Stimulated activated naive B cell treated with anti-CD40 and anti-IgM and Interleukin-4, amounts not matched to agents 10 μg/mL and 1 μg/mL and 100 μg/mL, for 72 hours (primary cell): ENCODE measurements at regions not wholly inside any gene's neighbourhood (a gene's known extent, or its start where the extent isn't known, plus 50 kb on each side); places are given as distances from the start of the nearest gene placed in this dataset.
"Not testable (repeated sequence)": the region's sequence is repeated elsewhere in the genome, so short reads cannot be mapped to it uniquely, and the experiment has no call there.

Source experiments
- ATAC-seq, 2 donors: fragments of 150-1000 bp; cut with Tn5 transposase; replicated peaks; 2 replicates each; pipeline ENCODE4 v1.10.0; 2021; ENCODE audit warnings: moderate library complexity in 1 of 2
- DNase-seq: peaks from one replicate; pipeline ENCODE4 v3.0.0; 2021
- H3K27ac Mint-ChIP-seq: one replicate; pipeline ENCODE4 v1.8.0; 2022; ENCODE audit warnings: mild to moderate bottlenecking, mixed read lengths
- H3K27me3 Mint-ChIP-seq, 2 donors: one replicate each; pipeline ENCODE4 v1.8.0; 2022; ENCODE audit warnings: mixed read lengths in 2 of 2
- H3K36me3 Mint-ChIP-seq, 2 donors: one replicate each; pipeline ENCODE4 v1.8.0; 2022; ENCODE audit warnings: mixed read lengths in 2 of 2, mild to moderate bottlenecking in 1 of 2
- H3K4me1 Mint-ChIP-seq, 2 donors: one replicate each; pipeline ENCODE4 v1.8.0; 2022; ENCODE audit warnings: mixed read lengths in 2 of 2, mild to moderate bottlenecking in 1 of 2
- H3K4me3 Mint-ChIP-seq, 2 donors: one replicate each; pipeline ENCODE4 v1.8.0; 2022; ENCODE audit warnings: mild to moderate bottlenecking in 2 of 2, mixed read lengths in 2 of 2, moderate library complexity in 1 of 2
- H3K9me3 Mint-ChIP-seq, 2 donors: one replicate each; pipeline ENCODE4 v1.8.0; 2022; ENCODE audit warnings: mixed read lengths in 2 of 2, mild to moderate bottlenecking in 1 of 2

DNA sequence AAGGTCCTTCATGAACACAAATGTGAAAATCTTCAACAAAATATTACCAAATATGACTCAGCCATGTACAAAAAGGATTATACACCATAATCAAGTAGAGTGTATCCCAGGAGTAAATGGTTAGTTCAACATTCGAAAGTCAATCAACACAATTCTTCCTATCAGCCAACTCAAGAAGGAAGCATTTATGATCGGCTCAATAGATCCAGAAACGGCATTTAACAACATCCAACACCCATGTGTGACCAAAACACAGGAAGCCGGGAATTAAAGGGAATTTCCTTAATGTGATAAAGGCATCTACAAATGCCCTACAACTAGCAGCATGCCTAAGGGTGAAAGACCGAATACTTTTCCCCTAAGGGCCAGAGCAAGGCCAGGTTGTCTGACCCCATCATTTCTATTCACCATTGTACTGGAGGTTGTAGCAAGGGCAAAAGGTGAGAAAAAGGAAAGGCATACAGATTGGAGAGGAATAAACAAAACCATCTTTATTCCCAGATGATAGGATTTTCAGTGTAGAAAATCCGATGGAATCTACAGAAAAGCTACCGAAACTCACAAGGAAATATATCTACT is 69.9 kb upstream of the CLDN5 start:
- Mint-ChIP-seq H3K4me1 (peaks cover 10 to 12% of the 10 kb centered on the region in 2 donors), H3K9me3 (no peaks in the 10 kb centered on the region), H3K4me3 (no peak overlapping the region), H3K36me3 (peaks cover 0 to 2% of the 10 kb centered on the region in 2 donors), H3K27ac (no peak overlapping the region), H3K27me3 (peaks cover 14 to 19% of the 10 kb centered on the region in 2 donors)
- ATAC-seq (no peak), DNase-seq (no peak)

DNA sequence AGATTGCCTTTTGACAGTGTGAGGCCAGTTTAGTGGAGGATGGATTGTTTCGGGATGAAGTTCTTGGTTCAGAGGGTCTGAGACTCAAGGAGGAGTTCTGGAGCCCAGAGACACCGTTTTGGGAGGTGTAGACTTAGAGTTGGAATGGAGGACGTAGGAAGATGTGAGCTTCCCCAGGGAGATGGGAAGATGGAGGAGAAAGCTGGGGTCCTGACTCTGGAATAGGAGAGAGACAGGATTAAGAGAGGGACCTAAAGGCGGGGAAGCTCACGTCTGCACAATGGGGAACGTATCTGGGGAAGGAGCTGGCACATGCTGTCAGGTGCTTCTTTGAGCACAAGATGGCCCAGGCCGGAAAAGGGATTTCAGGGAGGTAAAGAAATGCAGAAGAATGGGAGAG is 71.3 kb upstream of the CLDN5 start:
- no peaks in the 10 kb centered on the region for H3K9me3 Mint-ChIP-seq
- H3K36me3 Mint-ChIP-seq = peaks cover 0 to 2% of the 10 kb centered on the region in 2 donors
- no peak for ATAC-seq
- H3K27me3 Mint-ChIP-seq = peaks cover 8 to 10% of the 10 kb centered on the region in 2 donors
- no peak overlapping the region for H3K4me3 Mint-ChIP-seq
- no peak overlapping the region for H3K27ac Mint-ChIP-seq
- DNase-seq = no peak
- H3K4me1 Mint-ChIP-seq = peaks cover 10 to 12% of the 10 kb centered on the region in 2 donors

DNA sequence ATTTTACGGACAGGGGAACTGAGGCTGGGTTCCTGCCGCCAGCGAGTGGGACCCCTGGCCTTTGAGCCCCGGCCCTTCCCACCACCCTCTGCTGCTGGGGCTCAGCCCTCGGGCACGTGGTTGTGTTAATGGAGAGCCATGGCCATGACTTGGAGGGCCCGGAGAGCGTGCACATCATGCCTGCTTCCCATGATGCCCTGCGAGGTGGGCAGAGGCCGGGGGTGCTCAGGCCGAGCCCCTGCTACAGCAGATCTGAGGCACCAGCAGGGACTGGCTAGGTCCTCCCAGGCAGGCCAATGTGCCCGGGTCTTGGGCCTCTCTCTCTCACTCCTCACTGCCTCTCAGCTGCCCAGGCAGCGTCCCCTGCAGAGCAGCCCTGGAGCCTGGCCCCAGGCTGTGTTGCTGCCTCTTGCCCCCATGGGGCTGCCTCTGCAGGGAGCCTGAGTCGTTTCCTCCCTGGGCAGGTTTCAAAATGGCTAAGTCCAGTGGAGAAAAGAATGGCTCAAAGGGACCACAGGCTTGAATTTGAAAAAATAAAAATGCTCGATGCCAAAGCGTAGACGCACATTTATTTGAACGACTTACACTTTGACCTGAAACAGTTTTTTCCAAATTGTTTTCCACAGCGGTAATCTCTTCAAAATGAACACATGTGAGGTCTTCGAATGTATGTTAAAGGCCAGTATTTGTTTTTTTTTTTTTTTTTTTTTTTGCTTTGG is 72.6 kb upstream of the CLDN5 start:
- peaks cover 10 to 12% of the 10 kb centered on the region in 2 donors for H3K4me1 Mint-ChIP-seq
- H3K9me3 Mint-ChIP-seq = no peaks in the 10 kb centered on the region
- no peak overlapping the region for H3K27ac Mint-ChIP-seq
- peaks cover 0 to 2% of the 10 kb centered on the region in 2 donors for H3K36me3 Mint-ChIP-seq
- no peak for DNase-seq
- ATAC-seq = peak; percentile 51 to 68
- peaks cover 12 to 17% of the 10 kb centered on the region in 2 donors for H3K27me3 Mint-ChIP-seq
- H3K4me3 Mint-ChIP-seq = no peak overlapping the region

DNA sequence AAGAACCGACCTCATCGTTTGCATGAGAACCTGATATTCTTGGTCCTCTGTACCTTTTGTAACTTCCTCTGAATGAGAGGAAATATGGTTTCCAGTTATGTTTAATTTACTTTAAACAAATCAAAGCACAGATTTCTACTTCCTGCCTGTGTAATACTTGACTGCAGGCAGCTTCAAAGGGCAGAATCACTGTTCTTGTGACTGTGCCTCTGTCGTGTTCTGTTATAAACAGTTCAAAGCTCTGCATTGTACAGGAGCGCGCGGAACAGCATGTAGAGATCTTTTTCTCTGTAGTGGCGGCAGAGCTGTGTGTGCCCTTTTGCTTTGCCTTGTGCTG is 73.2 kb upstream of the CLDN5 start:
- no peak overlapping the region for H3K27ac Mint-ChIP-seq
- peaks cover 10 to 12% of the 10 kb centered on the region in 2 donors for H3K4me1 Mint-ChIP-seq
- H3K36me3 Mint-ChIP-seq = peaks cover 0 to 2% of the 10 kb centered on the region in 2 donors
- no peak for DNase-seq
- ATAC-seq = peak; percentile 57 to 67
- peaks cover 12 to 18% of the 10 kb centered on the region in 2 donors for H3K27me3 Mint-ChIP-seq
- H3K4me3 Mint-ChIP-seq = no peak overlapping the region
- no peaks in the 10 kb centered on the region for H3K9me3 Mint-ChIP-seq

DNA sequence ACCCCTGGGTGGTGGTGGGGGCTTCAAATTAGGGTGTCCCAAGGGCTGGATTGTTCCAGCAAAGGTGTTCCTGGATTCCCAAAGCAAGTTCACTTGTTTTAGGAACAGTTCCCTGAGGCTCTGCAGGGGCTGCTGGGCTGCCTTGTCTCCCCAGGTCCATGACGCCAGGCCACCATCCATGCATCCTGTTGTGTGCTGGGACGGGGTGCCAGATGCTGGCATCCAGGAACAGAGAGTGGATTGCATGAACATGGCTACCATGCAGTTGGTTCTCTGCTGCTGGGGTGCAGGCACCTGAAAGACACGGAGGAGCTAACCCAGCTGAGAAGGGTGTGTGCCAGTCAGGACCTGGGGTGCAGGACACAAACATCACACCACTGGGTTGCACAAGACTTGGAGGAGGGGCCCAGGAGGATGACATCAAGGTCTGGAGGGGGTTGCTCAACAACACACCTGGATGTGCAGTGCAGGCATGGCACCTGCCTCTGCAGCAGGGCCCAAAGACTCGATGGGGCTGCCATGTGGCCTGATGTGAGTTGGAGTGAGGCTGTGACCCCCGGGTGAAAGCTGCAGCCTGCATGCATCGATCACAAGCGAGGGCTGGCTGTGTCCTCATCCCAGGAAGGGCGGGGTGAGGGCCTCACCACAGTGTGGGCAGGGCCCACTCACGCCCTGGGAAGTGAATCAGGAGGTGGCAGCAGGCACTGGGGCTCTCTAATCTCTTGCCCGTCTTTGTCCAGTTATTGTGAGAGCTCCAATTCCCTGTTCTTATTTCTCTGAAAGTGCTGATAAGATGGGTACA is 74.0 kb upstream of the CLDN5 start:
- peaks cover 0 to 2% of the 10 kb centered on the region in 2 donors for H3K36me3 Mint-ChIP-seq
- peaks cover 8 to 18% of the 10 kb centered on the region in 2 donors for H3K27me3 Mint-ChIP-seq
- no peaks in the 10 kb centered on the region for H3K9me3 Mint-ChIP-seq
- no peak overlapping the region for H3K4me3 Mint-ChIP-seq
- H3K27ac Mint-ChIP-seq = no peak overlapping the region
- DNase-seq = no peak
- peaks cover 10 to 12% of the 10 kb centered on the region in 2 donors for H3K4me1 Mint-ChIP-seq
- no peak for ATAC-seq

DNA sequence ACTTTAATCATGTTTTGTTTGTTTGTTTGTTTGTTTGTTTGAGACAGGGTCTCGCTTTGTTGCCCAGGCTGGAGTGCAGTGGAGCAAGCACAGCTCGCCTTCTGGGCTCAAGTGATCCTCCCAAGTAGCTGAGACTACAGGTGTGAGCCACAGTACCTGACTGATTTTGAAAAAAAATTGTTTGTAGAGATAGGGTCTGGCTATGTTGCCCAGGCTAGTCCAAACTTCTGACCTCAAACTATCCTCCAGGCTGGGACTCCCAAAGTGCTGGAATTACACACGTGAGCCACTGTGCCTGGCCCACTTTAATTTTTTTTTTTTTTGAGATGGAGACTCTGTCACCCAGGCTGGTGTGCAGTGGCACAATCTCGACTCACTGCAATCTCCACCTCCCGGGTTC is 74.8 kb upstream of the CLDN5 start:
- Mint-ChIP-seq H3K27ac (no peak overlapping the region), H3K4me1 (peaks cover 10 to 12% of the 10 kb centered on the region in 2 donors), H3K9me3 (no peaks in the 10 kb centered on the region), H3K27me3 (peaks cover 9 to 18% of the 10 kb centered on the region in 2 donors), H3K4me3 (no peak overlapping the region), H3K36me3 (peaks cover 0 to 2% of the 10 kb centered on the region in 2 donors)
- DNase-seq (no peak), ATAC-seq (no peak)

DNA sequence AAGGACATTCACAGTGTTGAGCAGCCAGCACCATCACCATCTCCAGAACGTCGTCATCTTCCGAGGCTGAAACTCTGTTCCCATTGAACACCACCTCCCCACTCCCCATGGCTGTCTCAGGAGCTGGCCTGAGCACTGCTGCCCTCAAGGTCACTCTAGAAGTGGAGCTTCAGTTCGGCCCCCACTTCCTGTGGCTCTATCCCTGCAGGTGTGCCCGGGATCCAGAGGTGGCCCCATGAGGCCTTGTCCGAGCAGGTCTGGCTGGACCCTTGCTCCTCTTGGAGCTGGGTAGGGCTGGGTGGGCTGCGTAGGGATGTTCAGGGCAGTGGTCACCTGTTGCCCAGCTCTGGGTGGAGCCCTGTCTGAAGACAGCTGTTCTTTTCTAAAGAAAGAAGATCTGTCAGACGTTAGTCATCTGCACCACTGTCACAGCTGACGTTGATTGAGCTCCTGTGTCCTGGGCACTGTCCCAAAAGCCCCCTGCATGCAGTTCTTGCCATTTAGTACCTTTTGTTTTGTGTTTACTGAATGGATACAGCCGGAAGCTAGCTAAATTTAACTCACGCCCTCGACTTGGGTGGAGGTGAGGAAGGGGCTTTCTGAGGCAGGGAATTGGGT is 75.5 kb upstream of the CLDN5 start:
- DNase-seq (no peak), ATAC-seq (no peak)
- Mint-ChIP-seq H3K4me1 (peaks cover 10 to 12% of the 10 kb centered on the region in 2 donors), H3K4me3 (no peak overlapping the region), H3K27ac (no peak overlapping the region), H3K27me3 (peaks cover 14 to 26% of the 10 kb centered on the region in 2 donors), H3K9me3 (no peaks in the 10 kb centered on the region), H3K36me3 (peaks cover 0 to 2% of the 10 kb centered on the region in 2 donors)

DNA sequence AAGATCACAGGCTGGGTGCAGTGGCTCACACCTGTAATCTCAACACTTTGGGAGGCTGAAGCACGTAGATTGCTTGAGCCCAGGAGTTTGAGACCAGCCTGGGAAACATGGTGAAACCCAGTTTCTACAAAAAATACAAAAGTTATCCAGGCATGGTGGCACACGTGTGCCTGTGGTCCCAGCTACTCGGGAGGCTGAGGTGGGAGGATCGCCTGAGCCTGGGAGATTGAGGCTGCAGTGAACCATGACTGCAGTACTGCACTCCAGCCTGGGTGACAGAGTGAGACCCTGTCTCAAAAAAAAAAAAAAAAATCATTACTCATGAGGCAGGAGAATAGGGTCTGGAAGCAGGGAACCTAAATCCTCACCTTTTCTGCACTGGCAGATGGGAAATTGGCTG is 79.1 kb upstream of the CLDN5 start:
- not testable (repeated sequence) for H3K36me3 Mint-ChIP-seq, H3K4me1 Mint-ChIP-seq, H3K27ac Mint-ChIP-seq, ATAC-seq, H3K9me3 Mint-ChIP-seq, H3K4me3 Mint-ChIP-seq, DNase-seq
- H3K27me3 Mint-ChIP-seq = peaks cover 34 to 52% of the 10 kb centered on the region in 2 donors

DNA sequence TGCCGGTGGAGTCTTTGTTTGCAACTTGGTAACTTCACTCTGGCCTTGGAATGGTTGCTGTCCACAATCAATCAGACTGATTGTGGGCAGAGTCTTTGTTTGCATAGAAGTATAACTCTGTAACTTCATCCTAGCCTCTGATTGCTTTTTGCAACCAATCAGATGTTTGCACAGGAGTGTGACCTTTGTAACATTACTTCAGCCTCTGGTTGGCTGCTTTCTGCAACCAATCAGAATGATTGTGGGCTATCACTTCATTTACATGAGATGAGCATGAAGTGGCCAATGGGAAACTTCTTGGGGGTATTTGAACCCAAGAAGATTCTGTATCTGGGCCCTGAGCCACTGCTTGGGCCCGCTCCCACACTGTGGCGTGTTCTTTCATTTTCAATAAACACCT is 79.6 kb upstream of the CLDN5 start:
- no peaks in the 10 kb centered on the region for H3K4me1 Mint-ChIP-seq
- ATAC-seq = no peak
- no peak overlapping the region for H3K27ac Mint-ChIP-seq

DNA sequence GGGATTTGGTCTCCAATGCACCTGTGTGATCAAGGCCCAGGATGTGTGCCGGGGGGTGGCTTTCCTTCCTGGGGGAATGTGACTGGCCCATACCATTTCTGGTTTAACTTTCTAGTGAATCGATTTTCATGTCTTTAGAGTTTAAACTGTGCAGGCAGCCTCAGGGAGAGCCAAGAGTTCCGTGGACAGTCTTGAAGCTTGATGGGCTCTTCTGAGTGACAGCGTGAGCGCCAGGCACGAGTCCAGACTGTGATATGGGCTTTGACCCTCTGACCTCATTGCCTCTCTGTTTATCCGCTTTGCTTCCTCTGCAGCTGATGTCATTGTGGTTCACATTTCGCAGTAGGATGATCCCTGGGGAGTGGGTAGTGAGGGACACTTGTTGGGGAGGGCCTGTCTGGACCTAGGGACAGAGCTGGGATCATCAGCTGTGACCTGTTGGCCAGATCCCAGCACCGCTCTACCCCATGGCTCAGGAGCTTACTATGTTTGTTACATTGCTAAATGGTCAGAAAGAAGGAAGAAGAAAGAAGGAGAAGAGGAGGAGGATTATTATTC is 80.6 kb upstream of the CLDN5 start:
- H3K4me3 Mint-ChIP-seq = no peak overlapping the region
- H3K36me3 Mint-ChIP-seq = no peaks in the 10 kb centered on the region
- no peak for DNase-seq
- no peaks in the 10 kb centered on the region for H3K4me1 Mint-ChIP-seq
- H3K27me3 Mint-ChIP-seq = peaks cover 44 to 56% of the 10 kb centered on the region in 2 donors
- H3K9me3 Mint-ChIP-seq = no peaks in the 10 kb centered on the region
- H3K27ac Mint-ChIP-seq = no peak overlapping the region
- no peak for ATAC-seq

More for the DNA sequence above, 79.6 kb upstream of the CLDN5 start:
- no peak for DNase-seq
- no peaks in the 10 kb centered on the region for H3K9me3 Mint-ChIP-seq
- no peaks in the 10 kb centered on the region for H3K36me3 Mint-ChIP-seq
- no peak overlapping the region for H3K4me3 Mint-ChIP-seq
- H3K27me3 Mint-ChIP-seq = peaks cover 38 to 56% of the 10 kb centered on the region in 2 donors

DNA sequence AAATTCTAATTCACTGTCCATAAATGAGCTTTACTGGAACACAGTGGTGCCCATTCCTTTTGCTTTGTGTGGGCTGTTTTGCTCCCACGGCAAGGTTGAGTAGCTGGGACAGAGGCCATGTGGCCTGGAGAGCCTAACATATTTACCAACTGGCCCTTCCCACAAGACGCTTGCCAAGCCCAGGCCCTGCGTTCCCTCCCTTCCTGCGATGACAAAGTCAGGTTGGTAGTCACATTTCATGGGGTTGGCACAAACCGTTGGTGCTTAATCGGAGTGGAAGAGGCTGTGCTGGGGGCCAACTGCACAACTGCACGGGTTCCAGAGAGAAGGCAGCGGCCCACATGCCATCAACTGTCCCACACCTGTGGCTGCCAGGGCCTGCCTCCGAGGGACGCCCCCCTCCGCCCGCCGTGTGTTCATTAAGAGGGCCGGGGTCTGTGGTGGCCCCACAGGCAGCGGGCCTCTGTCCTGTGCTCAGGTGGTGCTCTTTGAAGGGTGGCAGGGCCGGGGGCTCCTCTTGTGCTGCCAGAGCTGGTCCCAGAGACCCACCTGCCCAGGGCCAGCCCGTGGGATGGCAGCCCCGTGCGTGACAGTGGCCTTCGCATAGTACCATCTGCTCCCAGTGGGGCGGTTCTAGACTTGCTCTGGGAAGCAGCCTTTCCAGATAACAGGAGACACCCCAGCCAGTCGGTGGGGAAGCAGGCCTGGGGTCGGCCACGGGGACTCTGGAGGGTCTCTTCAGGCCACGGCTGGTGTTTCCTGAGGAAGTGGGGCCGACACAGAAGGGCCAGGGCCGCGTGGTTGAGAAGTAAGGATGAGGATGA is 81.5 kb upstream of the CLDN5 start:
- no peak for ATAC-seq
- DNase-seq = no peak
- H3K4me1 Mint-ChIP-seq = peaks cover 2 to 6% of the 10 kb centered on the region in 2 donors
- H3K9me3 Mint-ChIP-seq = no peaks in the 10 kb centered on the region
- H3K27ac Mint-ChIP-seq = no peak overlapping the region
- no peaks in the 10 kb centered on the region for H3K36me3 Mint-ChIP-seq
- H3K27me3 Mint-ChIP-seq = peaks cover 44 to 55% of the 10 kb centered on the region in 2 donors
- no peak overlapping the region for H3K4me3 Mint-ChIP-seq

DNA sequence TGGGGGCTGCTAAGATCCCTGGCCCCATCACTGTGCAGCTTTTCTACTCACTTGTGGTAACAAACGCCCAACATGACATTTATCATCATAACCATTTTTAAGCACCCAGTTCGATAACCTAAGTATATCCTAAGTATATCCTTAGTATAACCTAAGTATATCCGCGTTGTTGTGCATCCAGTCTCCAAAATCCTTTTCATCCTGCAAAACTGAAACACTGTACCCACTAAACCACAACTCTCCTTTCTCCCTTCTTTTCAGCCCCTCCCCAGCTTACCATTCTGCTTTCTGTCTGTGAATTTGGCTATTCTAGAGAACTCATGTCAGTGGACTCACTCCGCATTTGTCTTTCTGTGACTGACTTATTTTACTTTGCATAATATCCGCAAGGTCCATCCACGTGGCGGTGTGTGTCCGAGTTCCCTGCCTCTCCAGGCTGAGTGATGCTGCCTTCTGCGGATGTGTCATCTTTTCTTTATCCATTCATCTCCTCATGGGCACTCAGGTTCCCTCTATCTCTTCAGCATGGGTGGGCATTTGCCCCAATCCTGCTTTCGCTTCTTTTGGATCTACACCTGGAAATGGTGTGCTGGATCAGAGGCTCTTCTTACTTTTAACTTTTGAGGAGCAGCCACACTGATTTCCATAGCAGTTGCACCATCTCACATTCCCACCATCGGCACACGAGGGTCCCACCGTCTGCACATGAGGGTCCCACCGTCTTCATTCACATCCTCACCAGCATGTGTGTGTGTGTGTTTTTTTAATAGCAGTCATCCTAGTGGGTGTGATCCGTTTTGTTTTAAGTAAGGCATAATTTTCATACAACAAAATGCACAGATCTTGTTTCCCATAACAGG is 82.4 kb upstream of the CLDN5 start:
- DNase-seq (no peak), ATAC-seq (no peak)
- H3K4me1 Mint-ChIP-seq = peaks cover 8 to 15% of the 10 kb centered on the region in 2 donors
- H3K9me3 Mint-ChIP-seq = no peaks in the 10 kb centered on the region
- peaks cover 45 to 59% of the 10 kb centered on the region in 2 donors for H3K27me3 Mint-ChIP-seq
- H3K36me3 Mint-ChIP-seq = no peaks in the 10 kb centered on the region
- no peak overlapping the region for H3K4me3 Mint-ChIP-seq
- H3K27ac Mint-ChIP-seq = no peak overlapping the region
